Lung (tissue), 11 donors: ENCODE measurements at regions not wholly inside any gene's neighbourhood (a gene's known extent, or its start where the extent isn't known, plus 50 kb on each side); places are given as distances from the start of the nearest gene placed in this dataset.

ENCODE experiments used
- ATAC-seq: fragments of 200-7000 bp; cut with Tn5 transposase; one replicate; pipeline ENCODE4 v1.9.1; 2020; ENCODE audit warnings: moderate number of reproducible peaks; ENCODE audit not compliant: insufficient read depth, low FRiP score
- DNase-seq, 3 donors: peaks; one replicate each; pipeline ENCODE4 v3.0.0-alpha.2; 2013 to 2017
- H3K27ac ChIP-seq, 2 donors: one replicate each; pipeline ENCODE4 v1.5.1; 2013; ENCODE audit warnings: mild to moderate bottlenecking in 2 of 2, moderate library complexity in 2 of 2, control low read depth in 1 of 2, inconsistent platforms in 1 of 2, low read depth in 1 of 2, low read length in 1 of 2
- H3K27me3 ChIP-seq, 3 donors: one replicate each; pipeline ENCODE4 v1.5.1; 2013; ENCODE audit warnings: low read length in 2 of 3; ENCODE audit not compliant: control insufficient read depth in 3 of 3, insufficient read depth in 3 of 3
- H3K36me3 ChIP-seq, 4 donors: one replicate each; pipeline ENCODE4 v1.5.1; 2013; ENCODE audit warnings: low read length in 4 of 4, mild to moderate bottlenecking in 1 of 4, moderate library complexity in 1 of 4; ENCODE audit not compliant: control insufficient read depth in 4 of 4, insufficient read depth in 4 of 4
- H3K4me1 ChIP-seq, 5 donors: one replicate each; pipeline ENCODE4 v1.5.1; 2013; ENCODE audit warnings: low read length in 5 of 5, mild to moderate bottlenecking in 2 of 5, moderate library complexity in 1 of 5; ENCODE audit not compliant: control insufficient read depth in 5 of 5, insufficient read depth in 5 of 5
- H3K4me3 ChIP-seq: one replicate; pipeline ENCODE4 v1.5.1; 2013; ENCODE audit warnings: mild to moderate bottlenecking, control low read depth, moderate library complexity
- H3K9ac ChIP-seq, 2 donors: one replicate each; pipeline ENCODE4 v1.5.1; 2013; ENCODE audit warnings: low read length in 2 of 2, control low read depth in 1 of 2; ENCODE audit not compliant: insufficient read depth in 1 of 2
- H3K9me3 ChIP-seq, 4 donors: one replicate each; pipeline ENCODE4 v1.5.1; 2013; ENCODE audit warnings: low read length in 3 of 4, mild to moderate bottlenecking in 1 of 4, moderate library complexity in 1 of 4; ENCODE audit not compliant: control insufficient read depth in 4 of 4, insufficient read depth in 3 of 4
- WGBS, 2 donors: extraction: QIAGEN DNeasy Blood & Tissue Kit; methylation state at CpG; one replicate each; pipeline ENCODE4 v1.1.7; 2013; 5-methylcytosine and 5-hydroxymethylcytosine counted together
- TF ChIP-seq, protein P1 (sequence below): IDR thresholded peaks from 2 replicates; pipeline ENCODE4 v1.5.1; 2012; ENCODE audit warnings: mild to moderate bottlenecking; ENCODE audit errors: control extremely low read depth, extremely low read depth
- donor health status: control.
- donor health status: control.
- donor health status: Bipolar disorder and iron deficiency.
- donor health status: healthy.
- donor health status: DM: yes; HTN: yes; CAD: no.

DNA sequence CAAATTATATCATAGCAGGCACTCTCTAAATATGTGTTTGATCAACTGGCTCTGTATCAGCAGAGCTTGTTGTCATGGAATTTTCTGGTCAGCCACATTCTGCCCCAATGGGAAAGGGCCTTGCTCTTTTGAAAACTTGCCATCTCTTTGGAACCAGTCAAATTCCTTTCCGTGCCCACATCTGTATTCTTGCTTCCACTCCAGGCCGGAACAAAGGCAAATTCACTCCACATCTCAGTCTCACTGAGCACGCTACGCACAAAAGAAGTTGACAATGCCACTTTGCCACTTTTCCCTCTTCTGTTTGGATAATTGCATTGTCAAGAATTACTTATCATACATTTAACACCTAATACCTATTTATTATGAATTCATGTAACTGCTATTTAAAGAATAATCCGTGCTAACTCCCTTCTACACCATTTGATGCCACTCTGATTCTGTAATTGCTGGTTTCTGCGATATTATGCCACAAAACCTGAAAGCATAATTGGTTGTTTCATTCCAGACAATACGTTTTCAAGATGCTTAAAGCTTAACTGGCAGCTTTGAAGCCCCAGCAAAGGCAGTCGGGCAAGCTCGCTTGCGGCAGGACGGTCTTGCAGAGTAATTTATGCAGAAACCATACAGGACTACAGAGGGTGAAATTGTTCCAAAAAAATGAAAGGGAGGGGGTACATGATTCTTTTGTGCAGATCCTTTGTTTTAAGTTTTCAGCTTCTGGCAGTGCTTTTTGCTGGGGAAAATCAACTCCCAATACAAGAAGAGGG lies 277.7 kb downstream of the MSX2 start:
- H3K27me3 ChIP-seq = no peaks in the 10 kb centered on the region
- H3K27ac ChIP-seq = no peak overlapping the region
- peaks cover 0 to 8% (median 0%) of the 10 kb centered on the region in 4 donors for H3K9me3 ChIP-seq
- H3K36me3 ChIP-seq = no peaks in the 10 kb centered on the region
- H3K4me3 ChIP-seq = no peak overlapping the region
- no peak for ATAC-seq
- no peak overlapping the region for H3K9ac ChIP-seq
- no peaks in the 10 kb centered on the region for H3K4me1 ChIP-seq
- 62 to 73% methylated on average over 11 of the region's 11 CpGs for WGBS, 2 donors
- no peak for DNase-seq
- TF ChIP-seq, protein P1, sequence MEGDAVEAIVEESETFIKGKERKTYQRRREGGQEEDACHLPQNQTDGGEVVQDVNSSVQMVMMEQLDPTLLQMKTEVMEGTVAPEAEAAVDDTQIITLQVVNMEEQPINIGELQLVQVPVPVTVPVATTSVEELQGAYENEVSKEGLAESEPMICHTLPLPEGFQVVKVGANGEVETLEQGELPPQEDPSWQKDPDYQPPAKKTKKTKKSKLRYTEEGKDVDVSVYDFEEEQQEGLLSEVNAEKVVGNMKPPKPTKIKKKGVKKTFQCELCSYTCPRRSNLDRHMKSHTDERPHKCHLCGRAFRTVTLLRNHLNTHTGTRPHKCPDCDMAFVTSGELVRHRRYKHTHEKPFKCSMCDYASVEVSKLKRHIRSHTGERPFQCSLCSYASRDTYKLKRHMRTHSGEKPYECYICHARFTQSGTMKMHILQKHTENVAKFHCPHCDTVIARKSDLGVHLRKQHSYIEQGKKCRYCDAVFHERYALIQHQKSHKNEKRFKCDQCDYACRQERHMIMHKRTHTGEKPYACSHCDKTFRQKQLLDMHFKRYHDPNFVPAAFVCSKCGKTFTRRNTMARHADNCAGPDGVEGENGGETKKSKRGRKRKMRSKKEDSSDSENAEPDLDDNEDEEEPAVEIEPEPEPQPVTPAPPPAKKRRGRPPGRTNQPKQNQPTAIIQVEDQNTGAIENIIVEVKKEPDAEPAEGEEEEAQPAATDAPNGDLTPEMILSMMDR = no peak

DNA sequence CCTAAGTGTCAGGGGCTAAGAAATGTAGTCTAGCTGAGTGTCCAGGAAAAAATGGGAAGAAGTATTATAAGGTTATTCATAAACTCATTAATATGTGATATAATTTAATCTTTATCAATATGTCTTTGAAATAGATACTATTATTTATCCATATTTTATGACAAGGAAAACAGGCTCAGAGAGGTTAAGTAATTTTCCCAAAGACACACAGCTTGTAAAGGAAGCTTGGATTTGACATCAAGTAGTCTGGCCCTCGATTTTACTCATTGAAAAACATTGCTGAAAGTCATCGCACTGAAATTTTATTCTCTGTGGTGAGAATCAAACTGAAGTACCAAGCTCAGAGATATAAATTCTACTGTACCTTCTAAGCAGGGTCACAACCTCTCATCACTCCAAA lies 276.9 kb downstream of the MSX2 start:
- Histone ChIP-seq H3K27me3 (peaks cover 0 to under 1% (median 0%) of the 10 kb centered on the region in 3 donors), H3K9ac (no peak overlapping the region), H3K4me3 (no peak overlapping the region), H3K9me3 (peaks cover 0 to 8% (median 0%) of the 10 kb centered on the region in 4 donors), H3K4me1 (no peaks in the 10 kb centered on the region), H3K36me3 (no peaks in the 10 kb centered on the region), H3K27ac (no peak overlapping the region)
- 57 to 87% methylated on average over 2 of the region's 2 CpGs for WGBS, 2 donors
- no peak for ATAC-seq
- DNase-seq = no peak
- TF ChIP-seq, protein P1 = no peak

DNA sequence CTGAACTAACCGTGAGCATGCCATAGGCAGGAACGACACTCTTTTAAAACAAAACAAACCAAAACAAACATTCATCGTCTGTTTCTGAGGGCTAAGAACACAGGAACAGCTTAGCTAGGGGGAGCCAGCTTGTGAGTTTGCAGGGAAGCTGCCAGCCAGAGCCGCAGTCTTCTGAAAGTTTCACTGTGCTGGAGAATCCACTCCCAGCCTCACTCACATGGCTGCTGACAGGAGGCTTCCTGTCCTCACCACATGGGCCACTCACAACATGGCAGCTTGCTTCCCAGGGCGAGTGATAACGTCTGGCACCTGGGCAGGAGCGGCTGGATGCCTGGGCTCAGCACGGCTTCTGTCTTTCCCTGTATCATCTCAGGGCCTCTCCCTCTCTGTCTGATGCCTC lies 275.2 kb downstream of the MSX2 start:
- Histone ChIP-seq H3K9me3 (peaks cover 0 to 8% (median 0%) of the 10 kb centered on the region in 4 donors), H3K4me3 (no peak overlapping the region), H3K4me1 (no peaks in the 10 kb centered on the region), H3K36me3 (no peaks in the 10 kb centered on the region), H3K27me3 (peaks cover 0 to 3% (median 0%) of the 10 kb centered on the region in 3 donors), H3K9ac (no peak overlapping the region), H3K27ac (no peak overlapping the region)
- TF ChIP-seq, protein P1 = no peak
- ATAC-seq = no peak
- peak in 2 of 3 donors; percentile 7 to 25 for DNase-seq
- 39 to 53% methylated on average over 8 of the region's 8 CpGs for WGBS, 2 donors
